Loucy (cell line): ENCODE measurements at regions not wholly inside any gene's neighbourhood (a gene's known extent, or its start where the extent isn't known, plus 50 kb on each side); places are given as distances from the start of the nearest gene placed in this dataset.

Experiments used
- CTCF ChIP-seq: fragments of 200-600 bp; sonication (generic); conservative IDR thresholded peaks from 2 replicates; pipeline ENCODE4 v1.5.1; 2014; ENCODE audit warnings: mild to moderate bottlenecking, antibody characterized with exemption, low read length
- EZH2phosphoT487 ChIP-seq: fragments of 200-600 bp; IDR thresholded peaks from 2 replicates; pipeline ENCODE4 v1.6.1; 2018; ENCODE audit warnings: antibody characterized with exemption, mild to moderate bottlenecking, moderate library complexity, borderline replicate concordance

GRCh38 chr9:109974918-109975276 is 194.9 kb downstream of the PALM2AKAP2 start:
- TF ChIP-seq CTCF (no peak), EZH2phosphoT487 (no peak)
